ENCODE measurements at regions not wholly inside any gene's neighbourhood (a gene's known extent, or its start where the extent isn't known, plus 50 kb on each side); places are given as distances from the start of the nearest gene placed in this dataset.
"Not testable (repeated sequence)": the region's sequence is repeated elsewhere in the genome, so short reads cannot be mapped to it uniquely, and the experiment has no call there.

DNA sequence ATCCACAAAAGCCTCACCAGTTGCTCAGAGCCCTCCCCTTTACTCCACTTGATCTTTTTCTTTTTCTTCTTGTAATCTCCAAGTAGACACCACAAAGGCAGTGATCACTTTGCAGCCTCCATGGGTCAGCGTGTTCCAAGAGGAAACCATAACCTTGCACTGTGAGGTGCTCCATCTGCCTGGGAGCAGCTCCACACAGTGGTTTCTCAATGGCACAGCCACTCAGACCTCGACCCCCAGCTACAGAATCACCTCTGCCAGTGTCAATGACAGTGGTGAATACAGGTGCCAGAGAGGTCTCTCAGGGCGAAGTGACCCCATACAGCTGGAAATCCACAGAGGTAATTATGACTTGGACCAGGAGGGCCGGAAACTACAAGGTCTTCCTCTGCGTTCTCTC, 95.6 kb downstream of the FAM72B start:
- H3K36me3 ChIP-seq (replicated peaks); H3K9me3 ChIP-seq; H3K4me3 ChIP-seq; in situ Hi-C loops (cut with MboI; ENCODE audit: low sequenced_read_pairs); H3K4me1 ChIP-seq; H3K27me3 ChIP-seq (ENCODE audit: low read depth); DNase-seq (ENCODE audit: low spot score in 2 of 2): not testable (repeated sequence)

DNA sequence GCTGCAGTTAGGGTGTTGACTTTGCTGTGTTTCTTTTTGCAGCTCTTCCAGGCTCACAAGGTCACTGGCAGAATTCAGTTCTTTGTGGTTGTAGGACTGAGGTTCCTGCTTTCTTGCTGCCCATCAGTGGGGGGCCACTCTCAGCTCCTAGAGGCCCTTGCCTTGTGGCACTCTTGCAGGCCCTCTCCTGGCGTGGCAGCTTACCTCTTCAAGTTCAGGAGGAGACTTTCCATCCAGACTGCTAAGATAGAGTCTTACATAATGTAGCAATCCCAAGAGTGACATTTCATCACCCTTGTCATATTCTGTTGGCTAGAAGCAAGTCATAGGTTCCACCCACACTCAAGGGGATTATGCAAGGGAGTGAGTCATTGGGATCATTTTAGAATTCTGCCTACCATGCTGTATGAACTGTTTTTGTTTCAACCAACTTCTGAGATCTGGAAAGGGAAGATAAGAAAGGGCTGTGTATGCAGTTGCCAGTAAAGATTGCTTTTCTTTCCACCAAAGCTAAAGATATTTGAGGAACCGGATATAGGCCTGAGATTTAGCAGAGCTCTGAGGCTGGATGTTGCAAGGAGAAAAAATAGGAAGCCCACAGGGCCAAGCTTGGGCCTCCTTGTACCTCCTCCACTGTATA, 91.7 kb downstream of the FAM72B start:
- H3K36me3 ChIP-seq (replicated peaks); in situ Hi-C loops (cut with MboI; ENCODE audit: low sequenced_read_pairs); H3K9me3 ChIP-seq; H3K4me1 ChIP-seq; DNase-seq (ENCODE audit: low spot score in 2 of 2); H3K27me3 ChIP-seq (ENCODE audit: low read depth); H3K4me3 ChIP-seq: not testable (repeated sequence)

DNA sequence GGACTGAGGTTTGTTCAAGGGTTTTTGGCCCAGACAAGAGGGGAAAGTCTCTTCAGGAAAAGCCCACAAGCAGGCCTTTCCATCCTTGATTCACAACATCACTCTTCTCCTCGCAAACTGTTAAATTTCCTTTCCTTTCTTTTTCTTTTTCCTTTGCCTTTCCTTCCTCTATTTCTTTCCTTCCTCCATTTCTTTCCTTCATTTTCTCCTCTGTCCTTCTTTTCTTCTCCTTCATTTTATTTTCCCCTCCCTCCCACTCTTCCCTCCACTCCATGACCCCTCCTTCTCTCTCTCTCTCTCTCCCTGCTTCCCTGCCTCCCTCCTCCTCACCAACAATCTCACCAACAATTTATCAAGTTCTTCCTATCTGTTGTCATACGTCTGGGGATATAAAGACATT, 89.1 kb downstream of the FAM72B start:
- H3K4me3 ChIP-seq; in situ Hi-C loops (cut with MboI; ENCODE audit: low sequenced_read_pairs); H3K27me3 ChIP-seq (ENCODE audit: low read depth): not testable (repeated sequence)

DNA sequence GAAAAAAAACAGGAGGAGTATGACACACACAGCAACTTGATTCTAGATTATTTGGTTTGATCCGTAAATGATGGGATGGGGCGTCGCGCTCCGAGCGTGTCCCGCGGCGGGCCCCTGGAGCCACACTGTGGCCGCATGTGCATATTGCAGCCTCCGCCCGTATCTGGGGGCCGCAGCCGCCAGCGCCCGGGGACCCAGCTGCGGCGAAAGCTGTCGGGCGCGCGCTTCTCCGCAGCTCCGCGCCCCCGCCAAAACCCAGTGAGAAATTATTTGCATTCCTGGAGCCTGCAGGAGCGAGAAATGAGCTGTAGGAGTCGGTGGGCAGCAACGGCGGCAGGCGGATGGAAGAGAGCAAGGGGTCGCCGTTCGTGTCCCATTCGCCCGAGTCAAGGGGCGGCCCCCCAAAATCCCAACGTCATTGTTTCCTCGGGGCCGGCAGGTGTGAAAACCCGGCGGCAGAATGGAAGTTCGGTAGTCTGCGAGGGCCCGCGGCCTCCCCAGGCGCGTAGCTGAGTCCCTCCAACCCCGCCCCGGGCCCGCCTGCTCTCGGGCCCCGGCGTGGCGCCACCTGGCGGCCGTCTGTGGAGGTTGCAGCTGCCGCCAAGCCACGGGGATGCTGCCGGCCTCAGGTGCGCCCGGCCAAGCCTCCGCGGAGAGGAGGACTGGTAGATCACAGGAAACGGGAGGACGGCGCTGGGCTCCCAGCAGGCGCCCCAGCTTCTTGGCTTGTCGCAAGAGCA, 86.8 kb downstream of the FAM72B start:
- peak overlapping the region; percentile 33 for H3K4me3 ChIP-seq

More for the DNA sequence above, 89.1 kb downstream of the FAM72B start:
- not testable (repeated sequence) for H3K9me3 ChIP-seq; H3K36me3 ChIP-seq (replicated peaks); DNase-seq (ENCODE audit: low spot score in 2 of 2); H3K4me1 ChIP-seq

DNA sequence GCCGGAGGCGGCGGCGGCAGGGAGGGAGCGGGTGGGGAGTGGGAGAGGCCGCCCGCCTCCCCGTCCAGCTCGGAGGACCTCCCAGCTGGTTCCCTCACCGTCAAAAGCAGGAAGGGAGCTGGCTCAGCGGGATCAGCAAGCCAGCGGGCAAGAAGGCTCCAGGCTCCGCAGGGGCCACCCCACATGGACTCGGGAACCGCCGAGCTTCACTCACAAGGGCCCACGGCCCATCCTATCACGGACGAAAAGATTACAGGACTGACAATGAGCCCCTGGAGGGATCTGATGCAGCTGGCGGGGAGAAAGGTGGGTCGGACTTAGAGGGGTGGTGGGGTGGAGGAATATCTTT, 86.3 kb downstream of the FAM72B start:
- H3K9me3 ChIP-seq; H3K36me3 ChIP-seq (replicated peaks); H3K4me1 ChIP-seq; in situ Hi-C loops (cut with MboI; ENCODE audit: low sequenced_read_pairs); H3K27me3 ChIP-seq (ENCODE audit: low read depth): not testable (repeated sequence)
- peak overlapping the region; percentile 33 for H3K4me3 ChIP-seq
- peak; percentile 3 to 42 for DNase-seq (ENCODE audit: low spot score in 2 of 2)

More for the DNA sequence above, 86.8 kb downstream of the FAM72B start:
- H3K9me3 ChIP-seq; in situ Hi-C loops (cut with MboI; ENCODE audit: low sequenced_read_pairs); H3K27me3 ChIP-seq (ENCODE audit: low read depth); H3K36me3 ChIP-seq (replicated peaks); H3K4me1 ChIP-seq: not testable (repeated sequence)
- peak; percentile 44 to 85 for DNase-seq (ENCODE audit: low spot score in 2 of 2)

DNA sequence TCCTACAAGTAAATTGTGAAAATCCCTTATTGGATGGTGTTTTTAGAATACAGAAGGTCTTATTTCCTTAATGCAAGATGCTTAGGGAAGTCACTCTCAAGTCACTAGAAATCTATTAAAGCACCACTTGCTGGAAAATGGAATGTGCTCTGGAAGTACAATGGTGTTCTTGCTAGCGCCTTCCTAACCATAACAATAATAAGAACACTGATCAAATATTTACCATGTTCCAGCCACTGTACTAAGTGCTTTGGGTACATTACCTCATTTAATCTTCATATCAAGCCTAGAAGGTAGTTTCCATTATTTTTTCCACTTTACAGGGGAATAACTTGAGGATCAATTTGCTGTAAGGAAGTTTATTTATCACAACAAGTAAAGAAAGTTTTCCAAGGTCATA, 75.1 kb downstream of the FAM72B start:
- H3K9me3 ChIP-seq; in situ Hi-C loops (cut with MboI; ENCODE audit: low sequenced_read_pairs): not testable (repeated sequence)

DNA sequence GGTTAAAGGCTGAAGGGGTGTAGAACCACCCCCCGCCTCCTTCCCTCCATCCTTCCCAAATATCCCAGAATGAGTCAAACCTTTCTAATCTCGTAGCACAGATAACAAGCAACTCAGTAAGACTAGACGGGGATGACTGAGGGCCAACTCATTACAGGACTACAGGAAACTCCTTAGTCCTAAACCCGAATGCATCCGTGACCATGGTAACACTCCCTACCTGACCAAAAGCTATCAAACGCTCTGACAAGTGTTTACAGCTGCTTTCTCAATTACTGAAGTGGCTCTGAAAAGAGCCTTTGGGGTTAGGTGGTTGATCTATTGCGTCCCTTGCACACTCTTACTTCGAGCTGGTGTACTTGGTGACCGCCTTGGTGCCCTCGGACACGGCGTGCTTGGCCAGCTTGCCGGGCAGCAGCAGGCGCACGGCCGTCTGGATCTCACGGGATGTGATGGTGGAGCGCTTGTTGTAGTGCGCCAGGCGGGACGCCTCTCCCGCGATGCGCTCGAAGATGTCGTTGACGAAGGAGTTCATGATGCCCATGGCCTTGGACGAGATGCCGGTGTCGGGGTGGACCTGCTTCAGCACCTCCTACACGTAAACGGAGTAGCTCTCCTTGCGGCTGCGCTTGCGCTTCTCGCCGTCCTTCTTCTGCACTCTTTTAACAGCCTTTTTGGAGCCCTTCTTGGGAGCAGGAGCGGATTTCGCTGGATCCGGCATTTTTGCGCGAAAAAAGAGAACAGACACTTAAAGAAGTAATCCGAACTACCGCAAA, 67.4 kb downstream of the FAM72B start:
- H3K27me3 ChIP-seq (ENCODE audit: low read depth); H3K36me3 ChIP-seq (replicated peaks); DNase-seq (ENCODE audit: low spot score in 2 of 2); in situ Hi-C loops (cut with MboI; ENCODE audit: low sequenced_read_pairs); H3K9me3 ChIP-seq; H3K4me1 ChIP-seq; H3K4me3 ChIP-seq: not testable (repeated sequence)

More for the DNA sequence above, 75.1 kb downstream of the FAM72B start:
- H3K36me3 ChIP-seq (replicated peaks); H3K27me3 ChIP-seq (ENCODE audit: low read depth); H3K4me1 ChIP-seq; DNase-seq (ENCODE audit: low spot score in 2 of 2); H3K4me3 ChIP-seq: not testable (repeated sequence)

DNA sequence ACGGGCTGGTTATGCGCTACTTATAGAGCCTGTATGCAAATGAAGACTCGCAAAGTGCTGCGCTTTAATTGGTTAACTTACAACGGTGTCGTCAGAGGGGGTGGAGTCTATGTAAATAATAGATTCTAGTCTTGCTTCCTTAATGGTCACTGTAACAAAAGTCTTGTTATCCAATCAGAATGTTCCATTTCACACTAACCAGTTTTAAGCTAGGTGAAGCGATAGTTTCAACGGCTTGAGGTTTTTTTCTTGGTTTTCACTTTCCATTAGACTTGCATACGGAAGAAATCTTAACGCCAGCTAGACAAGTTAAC, 66.9 kb downstream of the FAM72B start:
- H3K4me3 ChIP-seq; H3K27me3 ChIP-seq (ENCODE audit: low read depth); H3K9me3 ChIP-seq; in situ Hi-C loops (cut with MboI; ENCODE audit: low sequenced_read_pairs); H3K36me3 ChIP-seq (replicated peaks); H3K4me1 ChIP-seq; DNase-seq (ENCODE audit: low spot score in 2 of 2): not testable (repeated sequence)

DNA sequence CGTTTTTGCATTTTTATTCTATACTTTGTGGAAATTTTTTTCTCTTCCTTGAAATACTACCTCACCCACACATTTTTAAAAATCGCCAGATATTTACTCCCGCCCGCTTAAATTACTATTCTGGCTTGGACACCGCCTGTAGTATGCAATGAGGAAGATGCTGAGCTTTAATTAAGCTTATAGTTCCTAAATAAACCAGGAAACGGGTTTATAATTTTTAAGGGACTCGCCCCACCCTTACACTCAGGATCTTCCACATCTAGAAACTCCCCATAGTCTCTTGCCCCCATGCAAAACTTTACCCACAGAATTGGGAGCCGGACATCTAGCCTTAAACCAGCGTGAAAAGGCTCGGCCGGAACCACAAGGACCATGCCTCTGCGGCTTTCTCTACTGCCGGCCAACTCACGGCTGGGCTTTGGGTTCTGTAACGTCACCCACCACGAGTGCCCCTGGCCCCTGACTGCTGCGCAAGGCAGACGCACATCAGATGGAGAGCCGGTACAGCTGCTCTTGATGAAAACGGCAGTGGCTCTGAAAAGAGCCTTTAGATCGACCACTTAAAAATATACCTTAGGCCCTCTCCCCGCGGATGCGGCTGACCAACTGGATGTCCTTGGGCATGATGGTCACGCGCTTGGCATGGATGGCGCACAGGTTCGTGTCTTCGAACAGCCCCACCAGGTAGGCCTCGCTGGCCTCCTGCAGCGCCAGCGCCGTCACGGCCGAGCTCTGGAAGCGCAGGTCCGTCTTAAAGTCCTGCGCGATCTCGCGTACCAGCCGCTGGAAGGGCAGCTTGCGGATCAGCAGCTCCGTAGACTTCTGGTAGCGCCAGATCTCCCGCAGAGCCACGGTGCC, 66.3 kb downstream of the FAM72B start:
- H3K4me3 ChIP-seq; H3K4me1 ChIP-seq; H3K27me3 ChIP-seq (ENCODE audit: low read depth); DNase-seq (ENCODE audit: low spot score in 2 of 2); H3K36me3 ChIP-seq (replicated peaks); in situ Hi-C loops (cut with MboI; ENCODE audit: low sequenced_read_pairs); H3K9me3 ChIP-seq: not testable (repeated sequence)

All from HAP-1 (cell line).